SK-N-SH treated with all-trans-retinoic acid at 6 μM for 48 hours (cell line): ENCODE measurements at regions not wholly inside any gene's neighbourhood (a gene's known extent, or its start where the extent isn't known, plus 50 kb on each side); places are given as distances from the start of the nearest gene placed in this dataset.
"Not testable (repeated sequence)": the region's sequence is repeated elsewhere in the genome, so short reads cannot be mapped to it uniquely, and the experiment has no call there.

Source experiments
- ATAC-seq: fragments of 200-7000 bp; cut with Tn5 transposase; 3 replicates; pipeline ENCODE4 v1.9.1; 2020; ENCODE audit warnings: mild to moderate bottlenecking, moderate library complexity
- ARNTL ChIP-seq: fragments of 450-650 bp; formaldehyde crosslinking; IDR thresholded peaks from 2 replicates; pipeline ENCODE4 v1.5.0; 2020; ENCODE audit warnings: low read depth, mild to moderate bottlenecking, moderate library complexity, borderline replicate concordance
- BACH2 ChIP-seq: fragments of 250-450 bp; sonication (Bioruptor Pico); IDR thresholded peaks from 2 replicates; pipeline ENCODE4 v1.9.0; 2021; ENCODE audit warnings: mild to moderate bottlenecking, borderline replicate concordance
- CREB5 ChIP-seq: fragments of 250-450 bp; sonication (Bioruptor Pico); IDR thresholded peaks from 2 replicates; pipeline ENCODE4 v1.5.1; 2020; ENCODE audit warnings: low read depth, mild to moderate bottlenecking, moderate library complexity
- CSDC2 ChIP-seq: fragments of 250-450 bp; sonication (Bioruptor Pico); IDR thresholded peaks from 2 replicates; pipeline ENCODE4 v1.5.0; 2020; ENCODE audit warnings: mild to moderate bottlenecking, moderate library complexity
- CSRNP3 ChIP-seq: fragments of 250-450 bp; sonication (Bioruptor Pico); IDR thresholded peaks from 2 replicates; pipeline ENCODE4 v1.5.1; 2021; ENCODE audit warnings: mild to moderate bottlenecking, moderate library complexity
- ESRRG ChIP-seq: fragments of 250-450 bp; sonication (Bioruptor Pico); IDR thresholded peaks from 2 replicates; pipeline ENCODE4 v1.6.1; 2021; ENCODE audit warnings: mild to moderate bottlenecking
- GLIS3 ChIP-seq: fragments of 250-450 bp; sonication (Bioruptor Pico); IDR thresholded peaks from 2 replicates; pipeline ENCODE4 v1.5.0; 2020; ENCODE audit warnings: mild to moderate bottlenecking, moderate library complexity
- ISL1 ChIP-seq: fragments of 250-450 bp; sonication (Bioruptor Pico); IDR thresholded peaks from 2 replicates; pipeline ENCODE4 v2.1.2; 2022; ENCODE audit warnings: mild to moderate bottlenecking, moderate library complexity
- OSR1 ChIP-seq: fragments of 250-450 bp; sonication (Bioruptor Pico); IDR thresholded peaks from 2 replicates; pipeline ENCODE4 v1.8.0; 2022; ENCODE audit warnings: moderate library complexity, mild to moderate bottlenecking, inconsistent platforms
- PATZ1 ChIP-seq: fragments of 250-450 bp; sonication (Bioruptor Pico); IDR thresholded peaks from 2 replicates; pipeline ENCODE4 v1.8.0; 2020; ENCODE audit warnings: mild to moderate bottlenecking, moderate library complexity, borderline replicate concordance
- POU6F1 ChIP-seq: fragments of 250-450 bp; sonication (Bioruptor Pico); IDR thresholded peaks from 2 replicates; pipeline ENCODE4 v1.8.0; 2021; ENCODE audit warnings: low read depth, mild to moderate bottlenecking, moderate library complexity, borderline replicate concordance
- PPARA ChIP-seq: fragments of 250-450 bp; sonication (Bioruptor Pico); IDR thresholded peaks from 2 replicates; pipeline ENCODE4 v1.5.0; 2020; ENCODE audit warnings: mild to moderate bottlenecking, borderline replicate concordance
- RARB ChIP-seq: fragments of 250-450 bp; sonication (Bioruptor Pico); IDR thresholded peaks from 2 replicates; pipeline ENCODE4 v1.8.0; 2021; ENCODE audit warnings: mild to moderate bottlenecking, moderate library complexity
- SNAI2 ChIP-seq: fragments of 250-450 bp; sonication (Bioruptor Pico); IDR thresholded peaks from 2 replicates; pipeline ENCODE4 v1.5.0; 2020; ENCODE audit warnings: mild to moderate bottlenecking, moderate library complexity
- TCF4 ChIP-seq: fragments of 250-450 bp; sonication (Bioruptor Pico); IDR thresholded peaks from 2 replicates; pipeline ENCODE4 v1.8.0; 2021; ENCODE audit warnings: mild to moderate bottlenecking, moderate library complexity, borderline replicate concordance
- TOX ChIP-seq: fragments of 250-450 bp; sonication (Bioruptor Pico); IDR thresholded peaks from 2 replicates; pipeline ENCODE4 v1.8.0; 2021; ENCODE audit warnings: mild to moderate bottlenecking, moderate library complexity, borderline replicate concordance
- TSHZ2 ChIP-seq: fragments of 250-450 bp; sonication (Bioruptor Pico); IDR thresholded peaks from 2 replicates; pipeline ENCODE4 v1.5.0; 2020; ENCODE audit warnings: mild to moderate bottlenecking, moderate library complexity
- ZC3H10 ChIP-seq: fragments of 250-450 bp; sonication (Bioruptor Pico); IDR thresholded peaks from 2 replicates; pipeline ENCODE4 v1.5.1; 2021; ENCODE audit warnings: mild to moderate bottlenecking, moderate library complexity
- ZFP3 ChIP-seq: fragments of 250-450 bp; sonication (Bioruptor Pico); IDR thresholded peaks from 2 replicates; pipeline ENCODE4 v1.5.0; 2020; ENCODE audit warnings: mild to moderate bottlenecking, moderate library complexity
- ZFP30 ChIP-seq: fragments of 450-650 bp; formaldehyde crosslinking; IDR thresholded peaks from 2 replicates; pipeline ENCODE4 v1.5.0; 2022; ENCODE audit warnings: mild to moderate bottlenecking, moderate library complexity
- ZNF70 ChIP-seq: fragments of 450-650 bp; formaldehyde crosslinking; IDR thresholded peaks from 2 replicates; pipeline ENCODE4 v1.5.0; 2020; ENCODE audit warnings: mild to moderate bottlenecking, moderate library complexity
- ZNF8 ChIP-seq: fragments of 450-650 bp; formaldehyde crosslinking; IDR thresholded peaks from 2 replicates; pipeline ENCODE4 v1.5.0; 2020; ENCODE audit warnings: mild to moderate bottlenecking, moderate library complexity

GRCh38 chr5:4028384-4028783, 432.8 kb downstream of the IRX1 start:
- no peak for TF ChIP-seq POU6F1 (CRISPR knock-in tag)
- ATAC-seq, result no peak

- ATAC-seq, result not testable (repeated sequence)
Measured at GRCh38 chr5:4033546-4033945, 437.9 kb downstream of the IRX1 start.

- no peak for ATAC-seq
- TF ChIP-seq ARNTL (CRISPR knock-in tag) (no peak), CSDC2 (no peak), ZNF70 (CRISPR knock-in tag) (no peak), BACH2 (no peak), OSR1 (CRISPR knock-in tag) (no peak), ISL1 (CRISPR knock-in tag) (no peak), SNAI2 (CRISPR knock-in tag) (no peak), ZC3H10 (CRISPR knock-in tag) (no peak), PPARA (CRISPR knock-in tag) (no peak), TSHZ2 (no peak), ZFP3 (no peak), POU6F1 (CRISPR knock-in tag) (no peak), RARB (CRISPR knock-in tag) (no peak), GLIS3 (CRISPR knock-in tag) (no peak)
Measured at GRCh38 chr5:4036861-4037260, 441.2 kb downstream of the IRX1 start.

- TF ChIP-seq BACH2, result no peak
- no peak for TF ChIP-seq RARB (CRISPR knock-in tag)
- TF ChIP-seq ESRRG (CRISPR knock-in tag), result no peak
- no peak for TF ChIP-seq CREB5
- TF ChIP-seq PPARA (CRISPR knock-in tag), result no peak
- no peak for TF ChIP-seq ZFP3
- no peak for TF ChIP-seq GLIS3 (CRISPR knock-in tag)
- TF ChIP-seq ARNTL (CRISPR knock-in tag), result no peak
- no peak for TF ChIP-seq TCF4 (CRISPR knock-in tag)
- no peak for TF ChIP-seq ZNF70 (CRISPR knock-in tag)
- no peak for TF ChIP-seq CSDC2
- TF ChIP-seq ZNF8 (CRISPR knock-in tag), result no peak
- no peak for TF ChIP-seq ZFP30 (CRISPR knock-in tag)
- TF ChIP-seq PATZ1 (CRISPR knock-in tag), result no peak
- TF ChIP-seq CSRNP3 (CRISPR knock-in tag), result no peak
- TF ChIP-seq ZC3H10 (CRISPR knock-in tag), result no peak
- TF ChIP-seq SNAI2 (CRISPR knock-in tag), result no peak
- TF ChIP-seq TOX, result no peak
- no peak for TF ChIP-seq OSR1 (CRISPR knock-in tag)
- ATAC-seq, result no peak
Measured at GRCh38 chr5:4038994-4039393, 443.4 kb downstream of the IRX1 start.
